ENCODE measurements at regions not wholly inside any gene's neighbourhood (a gene's known extent, or its start where the extent isn't known, plus 50 kb on each side); places are given as distances from the start of the nearest gene placed in this dataset.
"Not testable (repeated sequence)": the region's sequence is repeated elsewhere in the genome, so short reads cannot be mapped to it uniquely, and the experiment has no call there.

DNA sequence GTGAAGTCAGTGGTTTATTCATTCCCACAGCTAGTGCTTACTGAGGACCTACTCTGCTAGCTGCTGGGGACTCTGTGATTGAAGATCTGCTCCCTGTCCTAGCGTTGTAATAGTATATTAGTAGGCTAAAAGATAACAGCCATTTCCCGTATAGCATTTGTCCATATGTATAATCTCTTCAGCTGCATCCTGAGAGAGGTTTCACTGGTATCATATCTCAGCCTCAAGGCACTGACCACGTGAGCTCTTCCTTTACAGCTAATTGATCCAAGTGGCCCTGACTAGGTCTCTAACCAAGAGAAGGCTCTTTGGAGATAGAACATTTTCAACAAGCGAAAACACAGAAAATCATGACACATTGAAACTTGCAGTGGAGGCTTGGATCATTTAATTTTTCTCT, 110.2 kb downstream of the APIP start:
- H3K4me3 ChIP-seq (ENCODE audit: low read depth, poor library complexity, severe bottlenecking), result no peak overlapping the region
- intact Hi-C loops (cut with DNase I; ENCODE audit: low total_unique reads), result no loop called here
- no peak for TF ChIP-seq POLR2A (IDR thresholded peaks at IDR 0.05)
- TF ChIP-seq, protein P1, sequence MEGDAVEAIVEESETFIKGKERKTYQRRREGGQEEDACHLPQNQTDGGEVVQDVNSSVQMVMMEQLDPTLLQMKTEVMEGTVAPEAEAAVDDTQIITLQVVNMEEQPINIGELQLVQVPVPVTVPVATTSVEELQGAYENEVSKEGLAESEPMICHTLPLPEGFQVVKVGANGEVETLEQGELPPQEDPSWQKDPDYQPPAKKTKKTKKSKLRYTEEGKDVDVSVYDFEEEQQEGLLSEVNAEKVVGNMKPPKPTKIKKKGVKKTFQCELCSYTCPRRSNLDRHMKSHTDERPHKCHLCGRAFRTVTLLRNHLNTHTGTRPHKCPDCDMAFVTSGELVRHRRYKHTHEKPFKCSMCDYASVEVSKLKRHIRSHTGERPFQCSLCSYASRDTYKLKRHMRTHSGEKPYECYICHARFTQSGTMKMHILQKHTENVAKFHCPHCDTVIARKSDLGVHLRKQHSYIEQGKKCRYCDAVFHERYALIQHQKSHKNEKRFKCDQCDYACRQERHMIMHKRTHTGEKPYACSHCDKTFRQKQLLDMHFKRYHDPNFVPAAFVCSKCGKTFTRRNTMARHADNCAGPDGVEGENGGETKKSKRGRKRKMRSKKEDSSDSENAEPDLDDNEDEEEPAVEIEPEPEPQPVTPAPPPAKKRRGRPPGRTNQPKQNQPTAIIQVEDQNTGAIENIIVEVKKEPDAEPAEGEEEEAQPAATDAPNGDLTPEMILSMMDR (IDR thresholded peaks at IDR 0.05), result no peak
- WGBS, 2 donors, result 82 to 87% methylated on average over 4 of the region's 4 CpGs
- DNase-seq (ENCODE audit: low spot score in 2 of 2), result no peak

DNA sequence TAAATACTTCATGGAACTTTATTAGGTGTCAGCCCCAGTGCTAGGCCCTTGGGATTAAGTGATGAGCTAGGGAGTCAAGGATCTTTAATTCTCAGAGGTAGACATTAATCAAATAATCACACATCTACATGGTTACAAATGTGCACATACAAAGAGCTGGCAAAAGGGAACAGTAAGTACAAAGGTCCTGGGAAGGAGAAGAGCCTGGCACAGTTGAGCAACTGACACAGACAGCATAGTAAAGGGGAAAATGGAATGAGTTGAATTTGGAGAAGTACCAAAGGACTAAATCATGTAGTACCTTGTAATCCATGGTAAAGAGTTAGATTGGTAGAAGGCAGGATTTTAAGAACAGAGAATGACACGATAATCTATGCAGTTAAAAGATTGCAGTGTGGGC, 116.3 kb downstream of the APIP start:
- DNase-seq (ENCODE audit: low spot score in 2 of 2), result no peak
- intact Hi-C loops (cut with DNase I; ENCODE audit: low total_unique reads), result no loop called here
- 87 to 93% methylated on average over 1 of the region's 1 CpG for WGBS, 2 donors
- TF ChIP-seq POLR2A (IDR thresholded peaks at IDR 0.05), result no peak
- TF ChIP-seq, protein P1 (IDR thresholded peaks at IDR 0.05), result no peak
- no peak overlapping the region for H3K4me3 ChIP-seq (ENCODE audit: low read depth, poor library complexity, severe bottlenecking)

DNA sequence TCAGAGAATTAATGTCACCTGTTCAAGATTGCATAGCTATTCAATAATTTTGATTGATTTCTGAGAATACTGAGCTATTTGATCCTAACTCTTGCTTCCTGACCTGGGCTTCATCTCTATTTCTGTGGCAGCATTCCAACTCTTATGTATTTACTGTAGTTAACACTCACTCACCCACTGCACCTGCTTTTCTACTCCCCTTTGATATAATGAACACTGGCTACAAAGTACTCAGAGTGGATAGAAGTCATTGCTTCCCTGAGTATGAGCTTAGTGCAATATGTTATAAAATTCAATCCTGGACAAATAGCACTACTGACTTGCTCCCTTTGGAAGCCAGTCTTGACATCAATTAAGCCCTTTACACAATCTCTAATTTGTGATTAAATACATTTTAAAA, 117.2 kb downstream of the APIP start:
- DNase-seq (ENCODE audit: low spot score in 2 of 2), result no peak
- intact Hi-C loops (cut with DNase I; ENCODE audit: low total_unique reads), result no loop called here
- no peak overlapping the region for H3K4me3 ChIP-seq (ENCODE audit: low read depth, poor library complexity, severe bottlenecking)
- TF ChIP-seq, protein P1 (IDR thresholded peaks at IDR 0.05), result no peak
- TF ChIP-seq POLR2A (IDR thresholded peaks at IDR 0.05), result no peak

DNA sequence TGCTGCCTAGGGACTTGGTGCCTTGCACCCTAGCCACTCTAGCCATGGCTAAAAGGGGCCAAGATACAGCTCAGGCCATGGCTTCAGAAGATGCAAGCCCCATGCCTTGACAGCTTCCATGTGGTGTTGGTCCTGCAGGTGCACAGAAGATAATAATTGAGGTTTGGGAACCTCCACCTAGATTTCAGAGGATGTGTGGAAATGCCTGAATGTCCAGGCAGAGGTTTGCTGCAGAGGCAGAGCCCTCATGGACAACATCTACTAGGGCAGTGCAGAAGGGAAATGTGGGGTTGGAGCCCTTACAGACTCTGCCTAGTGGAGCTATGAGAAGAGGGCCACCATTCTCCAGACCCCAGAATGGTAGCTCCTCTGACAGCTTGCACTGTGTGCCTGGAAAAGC, 118.7 kb downstream of the APIP start:
- DNase-seq (ENCODE audit: low spot score in 2 of 2); H3K4me3 ChIP-seq (ENCODE audit: low read depth, poor library complexity, severe bottlenecking); intact Hi-C loops (cut with DNase I; ENCODE audit: low total_unique reads): not testable (repeated sequence)

DNA sequence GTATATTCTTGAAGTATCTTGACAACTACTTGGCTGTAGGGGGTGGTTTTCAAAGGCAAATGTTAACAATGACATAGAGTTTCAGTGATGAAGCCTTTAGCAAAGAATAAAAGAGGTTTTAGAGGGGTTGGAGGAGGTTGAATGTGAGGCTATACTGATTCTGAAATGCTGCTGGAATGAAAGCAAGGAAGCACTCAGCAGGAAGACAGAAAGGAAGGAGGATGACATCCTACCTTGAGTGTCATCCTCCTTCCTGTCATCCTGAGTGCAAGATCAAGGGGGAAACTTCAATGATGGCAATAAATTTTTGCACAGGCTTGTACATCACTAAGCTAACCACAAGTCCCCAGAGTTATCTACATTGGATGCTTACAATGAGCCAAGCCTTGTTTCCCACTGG, 120.5 kb downstream of the APIP start:
- TF ChIP-seq, protein P1 (IDR thresholded peaks at IDR 0.05), result no peak
- TF ChIP-seq POLR2A (IDR thresholded peaks at IDR 0.05), result no peak
- intact Hi-C loops (cut with DNase I; ENCODE audit: low total_unique reads), result no loop called here
- no peak for DNase-seq (ENCODE audit: low spot score in 2 of 2)

DNA sequence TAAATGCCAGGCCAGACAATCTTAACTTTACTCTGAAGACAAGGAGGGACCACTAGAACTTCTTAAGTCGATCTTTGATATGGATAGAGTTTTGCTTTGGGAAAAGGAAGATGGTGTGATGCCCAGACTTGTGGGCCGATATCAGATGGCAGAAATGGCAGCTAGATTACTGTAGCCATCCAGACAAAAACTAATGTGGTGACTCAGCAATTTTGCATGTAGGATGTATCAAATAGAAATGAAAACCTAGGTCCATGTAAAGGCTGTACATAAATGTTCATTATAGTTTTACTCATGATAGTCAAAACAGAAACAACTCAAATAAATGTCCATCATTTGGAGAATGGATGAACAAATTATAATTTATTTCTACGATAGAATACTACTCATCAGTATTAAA, 121.5 kb downstream of the APIP start:
- intact Hi-C loops (cut with DNase I; ENCODE audit: low total_unique reads), result no loop called here
- TF ChIP-seq POLR2A (IDR thresholded peaks at IDR 0.05), result no peak
- TF ChIP-seq, protein P1 (IDR thresholded peaks at IDR 0.05), result no peak
- H3K4me3 ChIP-seq (ENCODE audit: low read depth, poor library complexity, severe bottlenecking), result no peak overlapping the region
- no peak for DNase-seq (ENCODE audit: low spot score in 2 of 2)
- WGBS, 2 donors, result 59 to 71% methylated on average over 3 of the region's 3 CpGs

More for the DNA sequence above, 120.5 kb downstream of the APIP start:
- no peak overlapping the region for H3K4me3 ChIP-seq (ENCODE audit: low read depth, poor library complexity, severe bottlenecking)
